GM21447 (cell line): ENCODE measurements at regions not wholly inside any gene's neighbourhood (a gene's known extent, or its start where the extent isn't known, plus 50 kb on each side); places are given as distances from the start of the nearest gene placed in this dataset.

Source experiments
- ATAC-seq: cut with Tn5 transposase; IDR thresholded peaks from one replicate; pipeline ENCODE4 v1.9.1; 2021; ENCODE audit not compliant: unreplicated experiment

GRCh38 chr2:8534386-8534728 is 147.5 kb upstream of the ID2 start:
- ATAC-seq = no peak

GRCh38 chr2:8534729-8535468 is 147.0 kb upstream of the ID2 start:
- ATAC-seq = no peak

- ATAC-seq = no peak
These were observed 146.4 kb upstream of the ID2 start for GRCh38 chr2:8535469-8535795.

GRCh38 chr2:8535821-8536685 is 145.8 kb upstream of the ID2 start:
- no peak for ATAC-seq

- no peak for ATAC-seq
These were observed 144.9 kb upstream of the ID2 start for GRCh38 chr2:8536686-8537561.

GRCh38 chr2:8537562-8538155 is 144.2 kb upstream of the ID2 start:
- no peak for ATAC-seq

GRCh38 chr2:8538531-8538930 is 143.3 kb upstream of the ID2 start:
- no peak for ATAC-seq

- no peak for ATAC-seq
These were observed 142.8 kb upstream of the ID2 start for GRCh38 chr2:8538931-8539621.

- ATAC-seq = no peak
These were observed 141.9 kb upstream of the ID2 start for GRCh38 chr2:8539743-8540551.

- no peak for ATAC-seq
These were observed 141.3 kb upstream of the ID2 start for GRCh38 chr2:8540552-8541055.

GRCh38 chr2:8541223-8541622 is 140.6 kb upstream of the ID2 start:
- no peak for ATAC-seq

- no peak for ATAC-seq
These were observed 140.2 kb upstream of the ID2 start for GRCh38 chr2:8541636-8542035.

- no peak for ATAC-seq
These were observed 139.3 kb upstream of the ID2 start for GRCh38 chr2:8542381-8543059.

- ATAC-seq = peak; percentile 17
These were observed 138.8 kb upstream of the ID2 start for GRCh38 chr2:8543060-8543382.

- peak; percentile 72 for ATAC-seq
These were observed 138.3 kb upstream of the ID2 start for GRCh38 chr2:8543383-8544170.

- no peak for ATAC-seq
These were observed 137.6 kb upstream of the ID2 start for GRCh38 chr2:8544171-8544785.

GRCh38 chr2:8544786-8545694 is 136.8 kb upstream of the ID2 start:
- peak; percentile 51 for ATAC-seq
